22Rv1 (cell line): ENCODE measurements at regions not wholly inside any gene's neighbourhood (a gene's known extent, or its start where the extent isn't known, plus 50 kb on each side); places are given as distances from the start of the nearest gene placed in this dataset.

Experiments used
- CTCF ChIP-seq: fragments of 450-650 bp; IDR thresholded peaks from 2 replicates; pipeline ENCODE4 v1.5.1; 2017; ENCODE audit warnings: mild to moderate bottlenecking
- ZFX ChIP-seq: fragments of 450-650 bp; IDR thresholded peaks from 2 replicates; pipeline ENCODE4 v1.6.1; 2017; ENCODE audit warnings: antibody characterized with exemption, borderline replicate concordance

GRCh38 chr10:37057261-37057660, 68.1 kb upstream of the ANKRD30A start:
- no peak for TF ChIP-seq CTCF
- no peak for TF ChIP-seq ZFX
